AML-193 (cell line): ENCODE measurements at regions not wholly inside any gene's neighbourhood (a gene's known extent, or its start where the extent isn't known, plus 50 kb on each side); places are given as distances from the start of the nearest gene placed in this dataset.

Experiments used
- DNase-seq, 2 experiments: peaks; one replicate each; lab custom pipeline; 2025; lab: John Stamatoyannopoulos, UW

DNA sequence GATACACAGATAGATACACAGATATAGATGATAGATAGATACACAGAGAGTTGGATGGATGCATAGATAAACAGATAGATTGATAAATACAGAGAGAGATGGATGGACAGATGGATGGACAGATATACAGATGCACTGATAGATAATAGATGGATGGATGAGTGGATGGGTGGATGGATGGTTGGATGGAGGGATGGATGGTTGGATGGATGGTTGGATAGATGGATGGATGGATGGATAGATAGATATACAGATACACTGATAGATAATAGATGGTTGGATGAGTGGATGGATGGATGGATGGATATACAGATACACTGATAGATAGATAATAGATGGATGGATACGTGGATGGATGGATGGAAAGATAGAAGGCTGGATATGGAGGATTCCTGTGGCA, 290.0 kb upstream of the SHH start:
- no peak for DNase-seq

DNA sequence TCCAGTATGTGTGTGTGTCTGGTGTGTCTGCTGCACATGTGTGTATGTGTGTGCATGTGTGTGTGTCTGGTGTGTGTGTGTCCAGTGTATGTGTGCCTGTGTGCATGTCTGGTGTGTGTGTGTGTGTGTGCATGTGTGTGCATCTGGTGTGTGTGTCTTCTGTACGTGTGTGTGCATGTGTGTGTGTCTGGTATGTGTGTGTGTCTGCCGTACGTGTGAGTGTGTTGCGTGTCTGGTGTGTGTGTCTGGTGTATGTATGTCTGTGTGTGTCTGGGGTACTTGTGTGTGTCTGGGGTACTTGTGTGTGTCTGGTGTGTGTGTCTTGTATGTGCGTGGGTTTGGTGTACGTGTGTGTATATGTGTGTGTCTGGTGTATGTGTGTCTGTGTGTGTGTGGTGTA, 289.1 kb upstream of the SHH start:
- DNase-seq: no peak

DNA sequence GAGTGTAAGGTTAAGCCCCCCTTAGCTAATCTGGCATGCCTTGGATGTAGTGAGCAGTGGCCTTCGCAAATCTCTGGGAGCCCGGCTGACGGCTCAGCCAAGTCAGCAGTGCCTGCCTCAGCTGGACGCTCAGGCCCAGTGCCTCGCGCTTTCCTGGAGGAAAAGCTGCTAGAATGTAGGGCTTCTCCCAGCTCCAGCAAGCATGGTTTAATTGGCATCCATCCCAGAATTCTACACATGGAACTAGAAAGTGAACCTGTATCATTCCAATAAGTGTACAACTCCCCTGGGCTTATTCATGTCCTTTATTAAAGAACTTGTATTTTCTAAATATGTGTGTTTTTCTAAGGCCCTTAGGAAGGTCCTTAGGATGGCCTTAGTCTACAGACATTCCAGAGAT, 287.8 kb upstream of the SHH start:
- DNase-seq: no peak

DNA sequence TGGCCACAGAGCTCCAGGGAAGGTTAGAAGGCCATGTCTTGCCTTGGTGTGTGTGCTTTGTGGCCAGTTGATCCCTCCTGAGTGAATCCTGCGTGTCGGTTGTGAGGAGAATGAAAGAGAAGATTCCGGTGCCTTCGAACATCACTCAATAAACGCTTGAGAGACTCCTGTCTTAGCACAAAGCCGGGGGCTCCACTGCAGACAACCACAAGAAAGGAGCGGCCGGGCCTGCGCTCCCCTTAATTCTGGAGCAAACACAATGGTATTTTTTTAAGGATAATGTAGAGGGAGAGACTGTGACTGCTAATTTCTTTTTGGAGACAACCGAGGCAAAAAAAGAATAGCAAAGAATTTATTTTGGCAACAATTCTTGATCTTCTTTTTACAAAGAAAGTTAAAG, 286.8 kb upstream of the SHH start:
- DNase-seq: no peak

DNA sequence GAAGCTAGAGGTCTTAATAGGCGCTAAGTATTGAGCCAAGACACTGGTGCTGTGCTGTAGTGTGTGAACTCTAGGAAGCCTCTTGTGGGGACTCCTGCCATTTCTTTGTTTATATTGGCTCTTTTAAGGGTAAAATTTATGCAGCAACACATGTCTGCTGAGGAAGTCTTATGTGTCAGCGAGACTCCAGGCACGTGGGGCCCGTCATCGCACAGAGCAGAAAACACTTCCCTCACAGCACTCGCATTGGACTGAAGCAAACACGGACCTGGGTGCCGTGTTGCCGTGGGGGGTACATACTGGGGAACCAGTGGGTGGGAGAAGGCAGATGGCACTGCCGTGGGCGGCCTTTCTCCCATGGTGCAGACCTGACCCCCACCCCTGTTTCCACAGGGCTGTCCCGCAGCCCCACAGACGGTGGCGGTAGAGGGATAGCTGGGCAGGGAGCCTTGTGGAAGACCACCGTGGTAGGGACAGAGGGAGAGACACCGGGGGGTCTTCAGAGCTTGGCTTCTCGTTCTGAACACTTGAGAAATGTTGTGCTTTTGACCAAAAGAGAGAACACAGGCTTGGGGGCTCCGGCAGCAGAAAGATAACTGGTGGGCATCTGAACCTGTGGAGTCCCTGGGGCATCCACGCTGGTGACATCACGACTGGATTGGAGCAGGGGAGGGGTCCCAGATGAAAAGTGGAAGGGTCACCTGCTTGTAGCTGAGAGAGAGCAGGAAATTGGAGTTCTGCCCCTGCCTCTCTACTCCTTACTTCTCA, 284.7 kb upstream of the SHH start:
- no peak for DNase-seq

DNA sequence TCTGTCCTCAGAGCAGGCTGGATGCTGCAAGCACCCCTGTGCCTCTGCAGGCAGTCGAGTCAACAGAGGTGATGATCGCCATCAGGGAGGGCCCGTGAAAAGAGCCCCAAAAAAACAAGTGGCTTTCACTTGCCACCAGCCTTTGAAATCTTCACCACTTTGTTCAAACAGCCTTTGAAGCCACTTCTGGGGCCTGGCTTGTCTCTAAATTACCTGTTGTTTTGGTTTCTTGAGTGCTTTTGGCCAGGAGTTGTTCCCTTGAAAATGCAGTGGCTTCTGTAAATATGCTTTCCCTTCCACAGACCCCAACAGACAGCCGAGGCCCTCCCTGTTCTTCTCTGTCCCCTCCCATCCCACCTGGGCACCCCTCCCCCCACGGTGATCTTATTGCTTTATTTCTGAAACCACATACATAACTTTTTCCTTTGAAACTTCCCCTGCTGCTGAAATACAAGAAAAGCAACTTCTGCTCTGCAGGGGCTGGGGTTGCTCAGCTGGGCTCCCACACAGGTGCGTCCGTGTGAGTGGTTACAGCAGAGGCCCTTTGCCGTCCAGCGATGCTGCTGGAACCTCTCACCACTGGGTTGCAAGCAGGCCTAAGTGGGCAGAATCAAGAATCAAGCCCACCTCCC, 283.8 kb upstream of the SHH start:
- no peak for DNase-seq

DNA sequence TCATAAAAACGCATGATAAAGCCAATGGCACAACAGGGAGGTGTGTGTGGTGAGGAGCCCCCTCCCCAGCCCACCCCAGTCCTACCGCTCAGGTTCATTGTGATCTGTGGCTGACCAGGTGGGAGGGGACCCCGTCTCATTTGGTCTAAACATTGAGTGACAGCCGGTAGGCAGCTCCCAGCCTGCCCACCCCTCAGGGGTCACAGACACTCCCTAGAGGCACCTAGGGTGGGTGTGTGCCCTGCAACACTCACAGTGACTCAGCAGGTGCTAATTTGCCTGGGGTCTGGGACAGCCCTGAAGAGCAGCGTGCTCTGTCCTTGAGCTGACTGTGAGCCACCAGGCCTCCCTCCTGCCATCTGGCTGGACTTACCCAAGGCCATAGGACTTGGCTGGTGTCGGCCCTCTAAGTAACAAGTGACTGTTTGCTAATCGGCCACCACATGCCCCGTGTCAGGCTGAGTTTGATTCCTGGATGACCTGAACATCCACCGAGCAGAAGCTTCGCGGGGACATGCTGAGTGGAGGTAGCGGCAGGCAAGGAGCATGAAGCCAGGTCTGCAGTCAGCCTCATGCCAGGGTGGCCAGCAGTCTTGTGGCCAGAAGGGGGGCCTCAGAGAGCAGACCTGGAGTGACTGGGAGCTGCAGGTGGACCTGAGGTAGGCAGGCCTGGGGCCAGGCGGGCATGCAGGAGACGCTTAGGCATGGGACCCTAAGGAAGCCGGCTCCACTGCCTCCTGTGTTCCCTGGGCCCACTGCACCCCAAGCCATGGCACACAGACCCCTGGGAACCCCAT, 282.3 kb upstream of the SHH start:
- DNase-seq: no peak

DNA sequence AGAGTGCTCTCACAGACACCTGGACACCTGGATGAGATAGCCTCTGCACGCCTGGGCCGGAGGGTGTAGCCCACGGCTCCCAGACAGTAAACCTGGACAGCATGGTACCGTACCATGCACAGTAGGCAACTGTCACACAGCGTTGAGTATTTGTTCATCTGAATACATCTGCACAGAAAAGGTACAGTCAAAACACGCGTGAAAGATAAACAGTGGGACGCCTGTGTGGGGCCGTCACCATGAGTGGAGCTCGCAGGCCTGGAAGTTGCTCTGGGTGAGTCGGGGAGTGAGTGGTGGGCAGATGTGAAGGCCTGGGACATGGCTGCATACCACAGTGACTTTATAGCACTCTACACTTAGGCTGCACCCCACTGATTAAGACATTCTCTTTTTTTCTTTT, 280.0 kb upstream of the SHH start:
- no peak for DNase-seq

DNA sequence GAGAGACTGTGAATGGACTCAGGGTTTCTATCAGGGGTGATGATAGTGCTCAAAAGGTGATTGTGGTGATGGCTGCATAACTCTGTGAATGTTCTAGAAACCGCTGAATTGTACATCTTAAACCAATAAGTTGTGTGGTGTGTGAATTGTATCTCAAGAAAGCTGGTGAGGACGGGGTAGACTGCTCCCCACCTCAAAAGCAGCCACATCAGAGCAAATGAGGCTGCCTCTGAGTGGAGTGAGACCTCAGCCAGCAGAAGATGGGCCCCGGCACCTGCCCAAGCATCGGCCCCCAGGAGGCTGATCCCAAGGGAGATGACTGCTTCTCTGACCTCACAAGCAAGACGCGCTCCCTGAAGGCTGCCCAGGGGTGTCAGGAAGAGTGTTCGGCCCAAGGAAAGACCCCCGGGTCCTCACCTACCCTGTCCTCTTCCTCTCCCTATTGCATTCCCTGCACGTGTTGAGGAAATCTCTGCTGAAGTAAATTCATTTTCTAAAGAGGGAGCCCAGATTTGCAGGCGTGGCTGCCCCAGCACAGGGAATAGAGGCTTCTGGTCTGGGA, 279.3 kb upstream of the SHH start:
- no peak for DNase-seq

DNA sequence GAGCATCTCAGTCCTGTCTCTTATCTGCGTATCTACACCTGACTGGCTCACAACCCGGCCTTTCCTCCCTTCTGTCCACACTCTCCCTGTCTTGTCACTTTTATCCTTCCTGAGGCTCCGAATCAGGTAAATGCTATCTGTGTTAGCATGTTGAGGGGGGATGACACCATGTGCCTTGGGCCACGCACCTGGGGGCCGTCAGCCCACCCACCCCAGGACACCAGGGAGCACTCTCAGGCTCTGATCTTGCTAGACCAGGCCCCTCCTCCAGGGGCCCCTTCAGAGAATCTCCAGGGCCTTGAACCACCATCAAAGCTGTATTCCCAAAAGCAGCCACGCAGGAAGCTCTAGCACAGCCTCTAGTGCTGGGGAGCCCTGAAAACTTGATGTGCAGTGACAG, 278.7 kb upstream of the SHH start:
- no peak for DNase-seq

DNA sequence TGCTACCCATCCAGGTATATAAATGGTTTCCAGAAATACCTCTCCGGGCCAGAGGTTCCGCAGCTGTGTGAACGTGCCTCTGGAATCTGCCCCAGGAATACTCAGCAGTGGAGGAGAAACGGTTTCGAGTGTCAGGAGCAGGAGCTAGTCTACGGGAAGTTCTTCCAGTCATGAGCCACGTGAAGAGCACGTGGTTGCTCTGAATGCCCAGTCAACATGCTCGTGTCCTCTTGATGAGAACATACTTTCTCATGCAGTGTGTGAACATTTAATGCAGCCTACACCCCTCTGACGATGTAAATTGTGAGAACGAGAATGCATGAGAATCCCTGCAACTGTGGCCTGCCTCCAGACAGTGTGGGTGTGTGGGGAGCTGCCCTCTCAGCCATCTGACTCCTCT, 277.0 kb upstream of the SHH start:
- DNase-seq: no peak

DNA sequence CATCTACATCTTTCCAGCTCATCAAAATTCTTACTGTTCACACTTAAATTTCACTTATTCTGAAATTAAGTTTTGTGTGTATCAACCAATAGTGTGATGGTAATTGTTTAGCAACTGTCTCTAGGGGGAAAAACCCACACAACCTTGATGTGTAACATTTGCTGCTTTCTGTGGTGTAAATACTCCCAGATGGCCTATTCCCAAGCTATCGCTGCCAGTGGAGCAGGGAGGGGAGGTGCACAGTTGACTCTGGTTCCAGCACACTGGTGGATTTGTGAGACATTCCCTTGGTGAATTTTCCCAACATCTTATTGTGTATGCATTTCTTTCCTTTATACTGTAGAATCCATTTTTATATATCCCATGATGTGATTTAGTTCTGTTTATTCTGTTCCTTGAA, 275.9 kb upstream of the SHH start:
- DNase-seq: no peak

DNA sequence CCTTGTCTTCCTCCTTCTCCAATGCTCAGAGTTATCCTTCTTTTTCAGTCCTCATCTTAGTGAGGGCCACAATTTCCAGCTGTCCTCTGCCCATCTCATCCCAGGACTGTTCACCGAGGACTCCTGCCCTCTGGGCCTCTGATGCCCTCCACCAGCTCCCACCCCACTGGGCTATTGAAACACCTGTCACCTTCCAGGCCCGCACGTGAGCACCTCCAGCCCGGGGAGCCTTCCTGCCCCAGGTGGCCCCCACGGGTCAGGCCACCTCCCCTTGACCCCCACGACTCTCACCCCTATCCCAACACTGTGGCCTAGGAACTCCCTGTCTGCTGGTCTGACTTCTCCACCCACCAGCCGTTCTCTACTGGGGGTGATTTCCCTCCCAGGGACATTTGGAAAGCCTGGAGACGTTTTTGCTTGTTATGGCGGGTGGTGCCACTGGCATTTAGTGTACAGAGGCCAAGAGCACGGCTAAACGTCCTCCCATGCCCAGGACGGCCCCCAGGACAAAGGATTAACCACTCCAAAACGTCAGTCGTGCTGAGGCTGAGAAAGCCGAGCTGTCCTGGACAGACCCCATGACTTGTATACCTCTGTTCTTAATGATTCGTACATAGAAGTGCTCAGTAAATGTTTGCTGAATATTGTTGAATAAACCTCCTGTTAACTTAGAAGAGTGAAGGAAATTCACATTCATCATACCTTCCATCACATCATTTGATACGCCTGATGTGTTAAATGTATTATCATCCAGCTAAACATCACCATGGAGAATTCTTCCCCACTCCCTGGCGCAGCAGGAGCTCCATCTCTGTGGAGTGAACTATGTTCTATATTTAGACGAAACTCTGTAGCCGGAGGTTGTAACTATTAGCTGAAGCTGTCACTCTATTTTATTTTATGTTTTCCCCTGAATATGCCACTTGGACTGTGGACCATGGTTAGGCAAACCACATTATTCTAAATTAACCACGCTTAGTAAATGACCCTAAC, 270.1 kb upstream of the SHH start:
- no peak for DNase-seq

DNA sequence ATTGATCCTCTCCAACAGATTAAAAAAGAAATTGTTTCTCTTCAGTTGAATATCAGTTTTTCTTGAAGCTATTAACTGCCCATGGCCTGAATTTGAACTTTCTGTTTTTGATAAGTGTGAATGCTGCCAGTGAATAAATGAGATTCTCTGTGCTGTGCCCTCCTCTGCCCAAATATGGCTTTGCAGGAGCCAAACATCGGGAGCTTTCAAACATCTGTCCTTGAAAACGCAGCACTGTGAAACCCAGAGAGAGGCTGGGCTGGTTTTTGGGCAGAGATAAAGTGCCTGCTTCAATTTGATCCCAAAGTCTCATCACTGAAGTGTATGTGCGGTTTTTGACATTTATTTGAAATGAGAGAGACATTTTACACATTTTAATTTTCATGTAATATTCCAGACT, 268.3 kb upstream of the SHH start:
- no peak for DNase-seq

DNA sequence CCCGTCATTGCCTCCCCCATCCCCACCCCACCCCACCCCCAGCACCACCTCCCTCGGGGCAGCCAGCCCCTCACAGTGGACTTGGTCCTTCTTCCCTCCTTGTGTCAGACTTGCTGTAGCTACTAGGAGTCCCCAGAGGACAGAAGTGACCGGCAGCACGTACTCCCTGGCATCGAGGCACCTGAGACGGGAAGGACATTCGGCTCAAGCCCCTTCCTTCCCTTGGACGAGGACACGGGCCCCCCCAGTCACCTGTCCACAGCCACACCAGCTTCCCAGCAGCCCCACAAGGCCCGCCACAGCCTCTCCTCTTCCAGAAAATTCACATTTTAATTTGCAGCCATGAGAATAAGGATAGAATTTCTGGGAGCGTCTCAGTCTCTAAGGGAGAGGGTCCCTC, 267.8 kb upstream of the SHH start:
- no peak for DNase-seq

DNA sequence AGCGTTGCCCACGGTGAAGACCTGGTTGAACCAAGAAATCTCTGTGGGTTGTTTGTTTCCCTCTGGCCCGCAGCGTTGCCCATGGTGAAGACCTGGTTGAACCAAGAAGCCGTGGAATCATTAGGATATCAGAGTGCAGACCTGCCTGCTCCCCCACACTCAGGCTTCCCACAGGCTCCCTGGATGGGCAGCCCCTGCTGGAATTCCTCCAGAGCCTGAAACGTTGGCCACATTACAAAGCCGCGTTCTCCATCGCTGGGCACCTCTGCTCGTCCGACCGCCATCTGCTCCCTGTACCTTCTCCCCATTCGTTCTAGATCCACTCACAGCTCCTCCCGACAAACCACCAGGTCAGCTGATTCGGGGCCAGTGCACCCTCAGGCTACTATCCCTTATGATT, 266.9 kb upstream of the SHH start:
- no peak for DNase-seq

DNA sequence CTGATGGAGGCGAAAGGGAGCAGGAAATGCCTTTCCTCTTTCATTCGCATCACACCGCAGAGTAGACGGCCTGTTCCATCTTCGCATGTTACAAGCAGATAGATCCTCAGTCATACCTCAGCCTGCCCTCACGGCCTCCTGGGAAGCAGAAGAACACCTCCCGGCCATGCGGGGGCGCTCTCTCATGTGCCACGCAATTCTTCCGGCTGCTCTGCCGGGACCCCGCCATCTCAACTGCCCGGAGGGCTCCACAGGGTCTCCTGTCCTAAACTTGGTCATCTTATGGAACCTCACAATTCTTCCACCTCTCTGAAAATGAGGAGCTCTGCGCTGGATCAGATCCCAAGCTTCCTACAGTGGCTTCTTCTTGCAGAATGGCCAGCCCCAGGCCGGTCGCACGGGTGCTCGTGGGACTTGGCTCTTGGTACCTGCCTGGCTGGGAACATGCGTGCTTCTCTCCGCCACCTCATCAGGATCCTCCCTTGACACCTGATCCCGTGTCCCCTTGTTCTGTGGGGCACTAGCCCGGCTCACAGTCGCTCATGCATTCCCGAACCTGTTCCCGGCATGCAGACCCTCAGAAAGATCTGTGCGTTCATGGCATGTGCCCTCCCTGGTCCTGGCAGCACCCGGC, 262.8 kb upstream of the SHH start:
- no peak for DNase-seq

DNA sequence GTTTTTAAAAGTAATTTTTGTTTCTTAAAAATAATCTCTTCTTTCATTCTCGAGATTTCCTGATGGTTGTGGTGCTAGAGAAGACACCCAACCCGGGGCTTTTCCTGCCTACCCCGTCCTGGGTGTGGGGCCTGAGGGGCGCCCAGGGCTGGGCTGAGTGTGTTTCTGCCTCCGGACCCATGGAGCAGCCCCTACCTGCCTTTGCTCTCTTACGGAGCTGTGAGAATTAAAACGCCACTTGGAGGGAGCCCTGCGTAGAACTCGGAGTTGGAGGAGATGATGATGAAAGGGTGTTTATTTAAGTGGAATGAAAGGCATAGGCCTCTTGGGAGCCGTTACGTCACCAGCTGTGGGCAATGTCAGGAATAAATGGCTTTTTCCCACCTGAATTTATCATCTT, 261.8 kb upstream of the SHH start:
- no peak for DNase-seq

DNA sequence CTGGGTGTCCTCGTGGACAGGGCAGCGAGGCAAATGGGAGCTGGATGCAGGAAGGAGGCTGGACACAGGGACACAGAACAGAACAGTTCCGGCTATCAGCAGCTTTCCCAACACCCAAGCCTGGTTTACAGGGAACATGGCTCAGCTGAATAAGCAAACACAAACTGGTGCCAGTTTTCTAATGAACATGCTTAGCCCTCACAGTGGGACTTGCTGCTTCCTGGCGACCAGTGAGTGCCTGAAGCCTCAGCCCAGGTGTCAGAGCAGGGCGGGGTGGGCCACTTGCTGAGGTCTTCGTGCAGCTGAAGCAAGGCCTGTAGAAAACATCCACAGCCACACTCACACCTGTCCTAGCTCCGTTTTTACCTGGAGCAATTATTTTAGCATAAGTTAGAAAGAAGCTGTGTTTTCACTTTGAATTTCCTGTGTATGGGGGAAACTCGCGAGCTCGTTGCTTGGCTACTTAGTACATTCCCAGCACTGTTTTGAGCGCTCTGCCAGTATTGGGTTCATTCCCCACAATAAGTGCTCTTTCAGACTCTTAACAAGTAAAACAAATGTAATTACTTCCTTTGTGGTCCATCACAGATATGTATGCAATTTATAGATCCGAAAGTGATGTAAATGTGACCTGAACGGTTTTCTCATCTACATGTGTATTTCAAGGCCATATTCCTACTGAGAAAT, 261.2 kb upstream of the SHH start:
- no peak for DNase-seq

DNA sequence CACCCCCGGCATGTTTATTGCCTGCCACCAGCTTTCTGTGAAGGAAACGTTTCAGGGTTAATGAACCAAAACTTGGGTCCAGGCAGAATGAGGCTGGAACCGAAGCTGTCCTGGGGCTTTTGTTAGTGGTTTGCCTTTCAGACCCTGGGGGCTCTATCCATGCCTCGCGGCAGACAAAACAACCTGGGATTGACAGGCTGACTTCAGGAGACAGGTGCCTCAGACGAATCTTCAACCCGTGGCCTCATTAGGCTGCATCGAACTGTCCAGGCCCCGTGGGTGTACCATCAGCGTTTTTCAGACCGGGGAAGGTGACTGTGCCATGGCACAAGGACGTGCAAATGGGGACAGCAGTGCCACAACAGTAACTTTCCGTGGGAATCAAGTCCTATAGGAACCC, 259.3 kb upstream of the SHH start:
- DNase-seq: no peak

DNA sequence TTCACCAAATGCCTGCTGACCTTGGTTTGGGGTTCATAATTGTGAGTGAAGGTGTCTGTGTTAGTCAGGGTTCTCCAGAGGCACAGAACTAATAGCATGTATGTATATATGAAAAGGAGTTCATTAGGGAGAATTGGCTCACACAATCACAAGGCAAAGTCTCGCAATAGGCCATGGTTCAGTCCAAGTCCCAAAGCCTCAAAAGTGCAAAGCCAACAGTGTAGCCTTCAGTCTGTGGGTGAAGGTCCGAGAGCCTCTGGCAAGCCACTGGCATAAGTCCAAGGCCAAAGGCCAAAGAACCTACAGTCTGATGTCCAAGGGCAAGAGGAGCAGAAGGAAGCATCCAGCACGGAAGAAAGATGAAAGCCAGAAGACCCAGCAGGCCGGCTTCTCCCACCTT, 257.6 kb upstream of the SHH start:
- DNase-seq: no peak
